ENCODE measurements at regions not wholly inside any gene's neighbourhood (a gene's known extent, or its start where the extent isn't known, plus 50 kb on each side); places are given as distances from the start of the nearest gene placed in this dataset.
A peak's percentile ranks its signal among the peaks of the same experiment; 100 is the strongest.

DNA sequence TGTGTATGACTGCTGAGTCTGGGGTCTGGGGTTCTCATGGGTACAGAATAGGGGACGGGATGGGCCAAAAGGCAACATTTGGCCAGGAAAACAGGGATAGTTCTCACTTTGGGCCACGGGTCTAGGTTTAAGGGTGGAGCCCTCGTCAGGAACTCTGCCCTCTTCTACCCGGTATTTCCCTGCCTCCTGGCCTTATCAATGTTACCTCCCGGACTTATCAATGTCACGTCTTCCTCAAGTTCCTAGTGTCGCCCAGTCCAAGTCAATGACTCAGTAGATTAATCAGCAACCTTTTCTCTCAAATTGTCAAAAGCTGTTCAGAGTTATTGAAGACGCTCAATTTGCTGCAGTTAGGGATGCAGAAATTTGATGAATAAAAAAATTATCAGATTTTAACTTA lies 234.8 kb downstream of the B3GLCT start:
- Histone ChIP-seq H3K27me3 (no peaks in the 10 kb centered on the region), H3K36me3 (no peaks in the 10 kb centered on the region), H3K4me3 (no peak overlapping the region), H3K9me3 (no peaks in the 10 kb centered on the region)
- DNase-seq = no peak

DNA sequence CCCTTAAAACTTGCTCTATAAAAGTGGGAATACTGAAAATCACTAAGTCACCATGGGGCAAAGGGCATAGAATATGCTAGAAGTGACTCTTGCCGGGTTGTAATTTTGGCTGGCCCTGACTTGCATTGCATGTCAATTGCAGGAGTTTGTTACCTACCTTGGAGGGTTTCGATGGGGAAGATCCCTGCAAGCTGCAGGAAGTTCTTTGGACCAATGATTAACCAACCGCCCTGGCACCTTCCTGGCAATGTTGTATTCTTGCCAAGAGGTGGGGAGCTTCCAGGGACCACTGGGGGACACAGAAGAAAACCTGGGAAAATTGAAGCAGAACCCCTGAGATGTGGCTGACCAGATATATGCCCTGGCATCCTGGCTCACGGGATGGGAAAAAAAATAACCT lies 235.8 kb downstream of the B3GLCT start:
- Histone ChIP-seq H3K4me3 (no peak overlapping the region), H3K9me3 (no peaks in the 10 kb centered on the region), H3K27me3 (no peaks in the 10 kb centered on the region), H3K36me3 (no peaks in the 10 kb centered on the region)
- DNase-seq = no peak

DNA sequence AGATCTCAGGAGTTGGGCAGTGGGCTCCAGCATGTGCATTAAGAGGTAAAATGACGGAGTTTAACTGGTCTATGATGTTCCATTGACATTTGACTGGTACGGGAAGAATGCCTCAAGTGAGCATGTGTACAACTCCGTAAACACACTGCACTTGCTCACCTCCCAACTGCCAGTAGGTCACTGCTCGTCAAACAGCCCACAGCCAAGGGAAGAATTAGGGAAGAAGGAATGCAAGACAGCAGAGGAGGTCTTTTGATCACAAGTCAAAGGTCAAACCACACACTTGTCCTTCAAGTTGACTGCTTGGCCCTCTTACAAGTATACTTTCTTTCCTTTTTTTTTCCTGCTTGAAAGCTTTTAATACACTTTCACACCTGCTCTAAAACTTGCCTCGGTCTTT lies 236.7 kb downstream of the B3GLCT start:
- no peak for DNase-seq
- no peaks in the 10 kb centered on the region for H3K27me3 ChIP-seq
- H3K9me3 ChIP-seq = no peaks in the 10 kb centered on the region
- H3K36me3 ChIP-seq = no peaks in the 10 kb centered on the region
- no peak overlapping the region for H3K4me3 ChIP-seq

DNA sequence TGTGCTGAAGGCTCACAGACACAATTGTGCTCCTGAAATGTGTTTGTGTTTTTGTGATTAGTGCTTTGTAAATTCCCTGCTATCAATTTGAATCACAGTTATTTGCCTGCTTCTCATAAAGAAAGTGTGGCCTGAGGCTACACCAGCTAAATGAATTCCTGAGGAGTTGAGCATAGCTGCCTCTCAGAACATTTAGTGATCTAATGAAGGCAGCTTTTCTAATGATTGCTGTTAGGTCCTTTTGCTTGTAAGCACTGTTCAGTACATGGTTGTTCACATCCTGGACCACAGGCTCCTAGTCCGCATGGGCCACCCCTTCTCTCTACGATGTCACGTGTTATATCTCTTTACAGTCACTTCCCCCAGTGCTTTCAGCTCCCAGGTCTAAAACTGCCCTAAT lies 238.2 kb downstream of the B3GLCT start:
- no peak for DNase-seq
- H3K9me3 ChIP-seq = no peaks in the 10 kb centered on the region
- H3K27me3 ChIP-seq = no peaks in the 10 kb centered on the region

DNA sequence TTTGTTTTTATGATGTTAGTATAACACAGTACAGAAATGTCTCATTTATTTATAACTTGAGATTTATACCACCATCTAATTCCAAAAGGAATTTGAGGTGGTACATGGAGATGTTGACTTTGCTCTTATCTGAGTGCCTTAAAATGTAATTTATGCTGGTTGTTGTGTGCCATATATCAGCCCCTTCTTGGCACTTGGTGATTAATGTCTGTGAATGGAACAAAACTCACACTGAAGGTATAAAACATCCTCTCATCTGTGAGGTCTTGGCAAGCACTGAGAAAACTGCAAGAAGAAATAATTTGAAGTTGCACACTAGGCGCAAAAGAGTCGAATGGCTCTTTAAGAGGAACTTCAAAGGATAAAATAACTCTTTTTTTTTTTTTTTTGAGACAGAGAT lies 240.4 kb downstream of the B3GLCT start:
- Histone ChIP-seq H3K36me3 (no peaks in the 10 kb centered on the region), H3K4me3 (no peak overlapping the region), H3K27me3 (no peaks in the 10 kb centered on the region), H3K9me3 (no peaks in the 10 kb centered on the region)
- DNase-seq = no peak

More for the DNA sequence above, 238.2 kb downstream of the B3GLCT start:
- H3K4me3 ChIP-seq = no peak overlapping the region
- H3K36me3 ChIP-seq = no peaks in the 10 kb centered on the region

DNA sequence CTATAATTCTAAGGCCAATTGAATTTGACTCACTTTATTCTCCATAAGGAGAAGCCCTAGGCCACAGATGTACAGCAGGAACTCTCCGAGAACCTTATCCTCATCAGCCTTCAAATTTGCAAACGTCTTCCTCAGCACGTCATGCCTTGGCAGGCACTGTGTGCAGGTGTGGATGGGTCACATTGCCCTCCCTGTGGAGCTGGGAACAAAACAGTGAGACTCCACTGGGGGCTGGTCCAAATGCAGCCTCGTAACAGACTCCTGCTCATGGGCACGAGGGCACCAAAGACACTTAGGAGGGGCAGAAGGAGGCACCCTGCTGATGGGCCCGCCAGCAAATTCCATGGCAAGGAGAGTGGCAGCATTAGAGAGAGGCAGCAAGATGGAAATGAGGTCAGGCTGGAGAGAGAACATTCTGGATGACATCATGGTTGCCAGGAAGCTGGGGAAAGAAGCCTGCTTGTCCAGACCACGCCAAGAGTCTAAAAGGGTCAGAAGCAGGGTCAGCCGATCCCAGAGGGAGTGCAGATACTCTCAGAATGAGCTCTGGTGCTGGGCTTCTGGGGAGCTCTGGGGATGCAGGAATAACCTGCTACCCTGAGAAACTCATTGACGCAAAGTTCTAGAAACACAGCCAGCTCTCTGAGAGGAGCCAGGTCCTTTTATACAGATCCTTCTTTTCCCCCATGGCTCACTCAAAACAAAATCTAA lies 242.2 kb downstream of the B3GLCT start:
- H3K27me3 ChIP-seq = no peaks in the 10 kb centered on the region
- H3K9me3 ChIP-seq = no peaks in the 10 kb centered on the region
- no peak for DNase-seq
- no peak overlapping the region for H3K4me3 ChIP-seq
- no peaks in the 10 kb centered on the region for H3K36me3 ChIP-seq

DNA sequence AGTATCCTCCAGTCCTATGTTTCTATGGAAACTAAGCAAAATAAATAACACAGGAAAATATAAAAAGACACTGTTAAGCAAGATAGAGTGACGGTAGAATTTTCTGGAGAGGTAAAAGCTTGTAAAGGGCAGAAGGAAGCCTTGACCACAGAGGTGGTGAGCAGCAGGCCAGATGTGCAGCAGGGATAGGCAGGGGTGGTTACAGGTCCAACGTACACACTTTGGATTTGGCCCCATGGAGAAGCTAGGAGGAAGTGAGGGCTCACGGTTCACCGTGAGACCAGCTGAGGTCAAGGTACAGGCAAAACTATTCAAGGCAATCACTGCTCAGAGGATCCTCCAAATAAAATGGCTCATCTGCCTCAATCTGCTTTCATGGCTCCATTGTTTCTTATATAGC lies 242.8 kb downstream of the B3GLCT start:
- Histone ChIP-seq H3K9me3 (no peaks in the 10 kb centered on the region), H3K4me3 (no peak overlapping the region), H3K27me3 (no peaks in the 10 kb centered on the region), H3K36me3 (no peaks in the 10 kb centered on the region)
- no peak for DNase-seq

DNA sequence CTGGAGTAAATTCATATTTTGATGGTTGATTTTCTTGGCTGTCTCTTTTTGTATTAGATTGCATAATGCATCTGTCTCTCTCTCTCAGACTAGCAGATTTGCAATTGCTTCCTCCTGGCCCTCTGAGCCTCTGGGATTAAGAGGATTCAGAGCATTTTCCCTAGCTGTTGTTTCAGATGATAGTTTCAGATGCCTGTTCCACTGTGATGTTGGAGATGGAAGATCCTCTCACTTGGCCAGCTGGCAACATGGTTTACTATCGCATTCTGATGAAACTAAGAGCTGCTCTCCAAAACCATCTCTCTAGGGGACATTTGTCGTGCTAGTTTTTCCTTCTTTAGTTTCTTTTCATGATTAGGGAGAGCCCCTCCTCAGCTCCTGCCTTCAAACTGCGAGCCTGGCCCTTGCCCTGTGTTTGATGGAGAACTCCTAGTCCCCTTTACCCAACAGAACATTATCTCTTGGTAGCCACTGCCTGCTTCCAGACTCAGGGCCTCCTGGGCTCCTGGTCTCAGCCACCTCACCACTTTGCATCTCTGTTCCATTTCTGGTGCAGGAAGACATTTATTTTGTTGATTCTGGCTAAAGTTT lies 244.6 kb downstream of the B3GLCT start:
- Histone ChIP-seq H3K4me3 (no peak overlapping the region), H3K27me3 (no peaks in the 10 kb centered on the region), H3K9me3 (no peaks in the 10 kb centered on the region), H3K36me3 (no peaks in the 10 kb centered on the region)
- no peak for DNase-seq

DNA sequence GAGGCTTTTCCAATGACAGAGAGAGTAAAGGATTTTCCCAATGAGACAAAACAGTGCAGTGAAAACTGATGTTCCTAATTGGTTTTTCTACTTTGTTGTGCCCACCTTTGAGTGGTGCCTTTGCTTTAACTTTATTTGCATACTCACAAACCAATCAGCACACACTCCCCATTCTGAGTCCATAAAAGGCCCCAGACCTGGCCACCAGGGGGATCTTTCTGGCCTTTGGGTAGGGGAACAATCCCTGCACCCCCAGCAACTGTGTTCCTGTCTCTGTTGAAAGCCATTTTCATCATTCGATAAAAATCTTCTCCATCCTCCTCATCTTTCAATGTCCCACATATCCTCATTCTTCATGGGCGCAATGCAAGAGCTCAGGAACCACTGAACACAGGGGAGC lies 252.8 kb downstream of the B3GLCT start:
- Histone ChIP-seq H3K36me3 (no peaks in the 10 kb centered on the region), H3K4me3 (no peak overlapping the region), H3K27me3 (no peaks in the 10 kb centered on the region), H3K9me3 (no peaks in the 10 kb centered on the region)
- DNase-seq = no peak

DNA sequence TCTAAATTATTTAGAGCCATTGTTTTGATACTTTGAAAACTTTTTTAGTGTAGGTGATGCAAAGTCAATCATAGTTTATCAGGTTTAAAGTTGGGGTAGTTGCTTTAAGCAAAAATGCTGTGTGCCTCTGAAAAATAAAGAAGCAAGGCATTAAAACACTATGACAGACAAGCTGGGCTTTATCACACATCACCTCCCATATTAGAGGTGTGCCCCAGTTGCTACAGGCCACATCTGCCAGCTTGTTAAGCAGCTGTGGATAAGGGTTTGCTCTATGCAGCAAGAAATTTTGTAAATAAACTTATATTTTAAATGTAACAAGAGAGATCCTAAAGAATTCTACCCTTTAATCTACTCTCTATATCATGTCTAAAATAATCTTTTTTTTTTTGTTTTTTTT lies 255.8 kb downstream of the B3GLCT start:
- Histone ChIP-seq H3K36me3 (no peaks in the 10 kb centered on the region), H3K4me3 (no peak overlapping the region), H3K9me3 (no peaks in the 10 kb centered on the region), H3K27me3 (no peaks in the 10 kb centered on the region)
- no peak for DNase-seq

DNA sequence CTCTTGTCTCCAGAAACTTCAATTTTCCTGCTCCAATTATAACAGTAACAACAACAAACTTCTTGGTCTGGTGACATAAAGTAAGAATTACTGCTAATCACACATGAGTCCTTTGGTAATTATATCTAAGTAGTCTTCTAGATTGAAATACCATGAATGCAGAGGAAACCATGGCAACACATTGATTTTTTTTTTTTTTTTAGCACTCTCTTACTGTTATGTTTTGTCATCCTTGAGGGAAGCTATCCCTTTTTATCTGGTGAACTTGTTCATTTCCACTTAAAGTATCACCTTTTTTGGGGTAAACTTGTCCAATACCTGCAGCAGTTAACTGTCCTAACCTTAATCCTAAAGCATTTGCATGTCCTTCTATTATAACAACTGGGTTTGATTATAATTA lies 256.3 kb downstream of the B3GLCT start:
- Histone ChIP-seq H3K4me3 (no peak overlapping the region), H3K27me3 (no peaks in the 10 kb centered on the region), H3K9me3 (no peaks in the 10 kb centered on the region), H3K36me3 (no peaks in the 10 kb centered on the region)
- DNase-seq = no peak

DNA sequence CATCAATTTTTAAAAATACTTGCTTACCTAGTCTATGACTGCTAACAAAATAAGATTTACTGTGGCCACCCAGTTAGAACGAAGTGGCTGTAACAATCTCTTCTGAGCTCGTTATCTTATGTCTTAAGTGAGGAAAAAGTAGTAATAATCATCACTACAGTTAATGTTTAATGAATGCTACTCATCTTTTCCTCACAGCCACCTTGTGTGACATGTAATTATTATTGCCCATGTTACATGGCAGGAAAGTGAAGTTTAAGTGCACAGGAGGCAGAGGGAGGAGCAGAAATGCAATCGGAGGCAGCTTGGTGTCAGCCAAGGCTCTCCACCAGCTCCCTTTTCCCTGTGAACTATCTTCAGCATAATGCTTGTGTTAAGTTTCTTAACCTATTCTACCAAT lies 260.3 kb downstream of the B3GLCT start:
- no peak for DNase-seq
- Histone ChIP-seq H3K4me3 (no peak overlapping the region), H3K36me3 (no peaks in the 10 kb centered on the region), H3K27me3 (no peaks in the 10 kb centered on the region), H3K9me3 (no peaks in the 10 kb centered on the region)

DNA sequence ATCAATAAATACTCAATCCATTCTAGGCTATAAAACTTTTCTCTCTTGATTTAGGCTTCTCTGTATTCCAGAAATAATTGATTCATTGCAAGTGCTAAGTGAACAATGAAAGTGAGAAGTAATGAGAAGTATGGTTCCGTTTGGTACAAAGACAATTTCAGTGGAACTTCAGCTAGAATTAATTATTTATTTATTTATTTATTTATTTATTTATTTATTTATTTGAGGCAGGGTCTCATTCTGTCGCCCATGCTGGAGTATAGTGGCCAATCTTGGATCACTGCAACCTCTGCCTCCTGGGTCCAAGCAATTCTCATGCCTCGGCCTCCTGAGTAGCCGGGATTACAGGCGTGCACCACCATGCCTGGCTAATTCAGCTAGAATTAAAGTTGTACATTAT lies 262.1 kb downstream of the B3GLCT start:
- H3K9me3 ChIP-seq = no peaks in the 10 kb centered on the region
- DNase-seq = no peak
- H3K27me3 ChIP-seq = no peaks in the 10 kb centered on the region
- H3K4me3 ChIP-seq = no peak overlapping the region
- no peaks in the 10 kb centered on the region for H3K36me3 ChIP-seq

DNA sequence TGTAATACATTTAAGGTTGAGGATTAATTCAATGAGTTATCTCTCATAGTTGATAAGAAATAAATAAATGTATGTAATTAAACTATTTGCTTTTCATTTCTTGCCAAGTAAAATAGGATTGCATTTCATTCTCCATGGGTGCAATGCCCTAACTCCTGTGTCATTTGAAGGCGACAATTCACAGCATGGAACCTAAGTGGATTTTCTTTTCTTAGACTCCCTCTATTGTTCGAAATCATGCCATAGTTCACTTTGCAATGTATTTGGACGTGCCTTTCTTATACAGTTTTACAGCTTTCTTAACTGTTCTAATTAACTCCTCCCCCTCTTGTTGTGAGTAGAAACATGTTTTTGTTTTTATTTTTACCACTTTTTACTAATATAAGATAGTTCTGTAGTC lies 263.0 kb downstream of the B3GLCT start:
- H3K27me3 ChIP-seq = no peaks in the 10 kb centered on the region
- DNase-seq = no peak
- H3K4me3 ChIP-seq = no peak overlapping the region
- H3K9me3 ChIP-seq = no peaks in the 10 kb centered on the region
- H3K36me3 ChIP-seq = no peaks in the 10 kb centered on the region

DNA sequence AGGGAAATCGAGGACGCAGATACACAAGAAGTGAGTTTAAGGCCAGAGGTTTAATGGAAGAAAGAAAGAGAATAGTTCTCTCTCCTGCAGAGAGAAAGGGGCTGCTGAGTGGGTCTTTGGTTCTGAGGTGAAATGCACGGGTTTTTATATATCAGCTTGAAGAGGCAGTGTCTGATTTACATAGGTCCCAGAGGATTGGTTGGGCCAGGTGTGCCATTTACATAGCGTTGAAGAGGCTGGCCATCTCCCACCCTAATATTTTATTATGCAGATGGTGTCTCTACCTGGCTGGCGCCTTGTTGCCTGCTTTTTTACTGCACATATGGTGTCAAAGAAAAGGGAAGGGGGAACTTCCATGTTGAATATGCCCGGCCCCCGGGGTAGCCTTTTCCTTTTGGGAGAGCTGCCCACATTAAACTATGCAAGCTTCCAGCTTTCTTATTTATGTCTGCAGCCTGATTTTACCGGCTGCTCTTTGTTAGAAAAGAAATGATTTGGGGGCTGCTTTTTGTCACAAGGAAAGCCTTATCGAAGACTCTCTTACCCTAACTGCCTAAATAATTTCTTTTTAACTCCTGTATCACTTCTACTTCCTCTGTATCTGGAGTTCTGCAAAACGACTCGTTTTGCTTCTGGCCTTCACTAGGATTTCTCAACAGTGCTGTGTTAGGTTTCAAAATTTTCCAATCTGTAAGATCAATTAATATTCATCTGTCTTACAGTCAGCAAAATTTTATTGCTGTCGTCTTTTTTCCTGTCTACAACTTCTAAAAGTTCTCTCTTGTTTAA lies 268.5 kb downstream of the B3GLCT start:
- DNase-seq = no peak
- H3K36me3 ChIP-seq = no peaks in the 10 kb centered on the region
- no peaks in the 10 kb centered on the region for H3K9me3 ChIP-seq
- H3K27me3 ChIP-seq = no peaks in the 10 kb centered on the region
- no peak overlapping the region for H3K4me3 ChIP-seq

DNA sequence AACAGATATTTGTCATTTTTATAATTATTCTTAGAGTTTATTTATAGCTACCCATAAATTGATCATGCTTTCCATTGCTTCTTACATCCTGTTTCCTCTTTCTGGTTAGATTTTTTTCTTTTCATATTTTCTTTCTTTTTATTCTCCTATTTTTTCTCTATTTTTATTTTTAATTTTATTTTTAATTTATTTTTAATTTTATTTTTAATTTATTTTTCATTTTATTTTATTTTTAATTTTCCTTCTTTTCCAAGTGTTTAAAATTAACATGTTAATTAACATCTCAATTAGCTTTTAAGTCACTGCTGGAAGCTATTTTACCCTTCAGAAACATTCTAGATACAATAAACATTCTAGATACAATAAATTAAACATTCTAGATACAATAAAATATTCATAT lies 269.6 kb downstream of the B3GLCT start:
- no peak for DNase-seq
- no peaks in the 10 kb centered on the region for H3K9me3 ChIP-seq
- H3K36me3 ChIP-seq = no peaks in the 10 kb centered on the region
- no peak overlapping the region for H3K4me3 ChIP-seq
- no peaks in the 10 kb centered on the region for H3K27me3 ChIP-seq

DNA sequence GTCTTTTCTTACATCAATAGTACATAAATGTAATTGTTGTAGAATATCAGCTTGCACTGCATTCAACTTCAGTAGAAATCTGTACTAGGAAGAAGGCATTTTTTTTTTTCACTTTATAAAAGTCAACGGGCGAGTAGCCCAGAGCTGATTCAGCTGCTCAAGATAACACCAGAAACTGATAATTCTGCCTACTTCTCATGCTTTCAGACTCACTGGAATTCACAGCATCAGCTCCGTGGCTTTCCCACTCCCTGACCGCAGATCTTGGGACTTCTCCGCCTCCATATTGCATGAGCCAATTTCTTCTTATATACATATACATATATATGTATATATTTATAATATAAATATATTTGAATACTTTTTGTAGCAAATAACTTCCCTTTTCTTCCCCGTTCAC lies 263.1 kb upstream of the RXFP2 start:
- no peaks in the 10 kb centered on the region for H3K9me3 ChIP-seq
- no peaks in the 10 kb centered on the region for H3K27me3 ChIP-seq
- peak; percentile 73 for DNase-seq
- H3K4me3 ChIP-seq = no peak overlapping the region
- no peaks in the 10 kb centered on the region for H3K36me3 ChIP-seq

DNA sequence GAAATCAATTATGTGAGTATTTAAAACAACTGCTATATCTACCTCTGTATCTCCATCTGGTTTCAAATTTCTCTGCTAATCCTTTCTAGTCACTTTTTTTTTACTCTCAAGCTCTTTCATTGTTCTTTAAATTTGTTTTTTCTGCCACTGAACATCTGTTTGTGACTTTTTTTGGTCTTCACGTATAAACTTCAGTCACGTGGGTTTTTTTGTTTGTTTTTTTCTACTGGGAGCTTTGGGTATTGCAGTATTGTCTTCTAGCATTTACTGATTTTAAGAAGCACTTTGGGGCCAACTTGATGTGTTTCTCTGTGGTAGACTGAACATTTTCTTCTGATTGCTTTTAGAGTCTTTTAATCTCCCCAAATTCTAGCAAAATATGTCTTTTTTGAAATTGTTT lies 262.6 kb upstream of the RXFP2 start:
- H3K9me3 ChIP-seq = no peaks in the 10 kb centered on the region
- no peak for DNase-seq

More for the DNA sequence above, 262.6 kb upstream of the RXFP2 start:
- H3K4me3 ChIP-seq = no peak overlapping the region
- H3K27me3 ChIP-seq = no peaks in the 10 kb centered on the region
- H3K36me3 ChIP-seq = no peaks in the 10 kb centered on the region

Data from MG63 (cell line).